Dedifferentiated amniotic fluid mesenchymal stem cell (primary cell): ENCODE measurements at regions not wholly inside any gene's neighbourhood (a gene's known extent, or its start where the extent isn't known, plus 50 kb on each side); places are given as distances from the start of the nearest gene placed in this dataset.

Experiments
- DNase-seq: peaks from one replicate; pipeline ENCODE4 v3.0.0-alpha.2; 2016; ENCODE audit errors: extremely low spot score

DNA sequence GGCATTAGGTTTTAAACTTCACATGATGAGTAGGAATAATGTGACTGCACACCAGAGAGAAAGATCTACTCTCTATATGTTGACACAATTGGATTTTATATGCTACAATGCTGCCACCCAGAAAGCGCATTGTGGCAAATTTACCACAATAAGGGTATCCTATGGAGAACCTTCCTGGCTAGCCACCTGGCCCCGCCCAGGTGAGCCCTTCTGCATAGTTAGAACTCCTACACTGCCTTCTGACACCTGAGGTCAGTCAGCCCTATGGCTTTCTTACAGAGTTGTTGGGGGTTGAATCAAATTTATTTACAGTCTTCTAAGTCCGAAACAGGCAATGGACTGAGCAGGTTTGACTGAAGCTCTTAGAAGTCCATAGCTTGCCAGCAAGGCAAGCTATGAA, 153.8 kb upstream of the S100G start:
- DNase-seq: no peak

DNA sequence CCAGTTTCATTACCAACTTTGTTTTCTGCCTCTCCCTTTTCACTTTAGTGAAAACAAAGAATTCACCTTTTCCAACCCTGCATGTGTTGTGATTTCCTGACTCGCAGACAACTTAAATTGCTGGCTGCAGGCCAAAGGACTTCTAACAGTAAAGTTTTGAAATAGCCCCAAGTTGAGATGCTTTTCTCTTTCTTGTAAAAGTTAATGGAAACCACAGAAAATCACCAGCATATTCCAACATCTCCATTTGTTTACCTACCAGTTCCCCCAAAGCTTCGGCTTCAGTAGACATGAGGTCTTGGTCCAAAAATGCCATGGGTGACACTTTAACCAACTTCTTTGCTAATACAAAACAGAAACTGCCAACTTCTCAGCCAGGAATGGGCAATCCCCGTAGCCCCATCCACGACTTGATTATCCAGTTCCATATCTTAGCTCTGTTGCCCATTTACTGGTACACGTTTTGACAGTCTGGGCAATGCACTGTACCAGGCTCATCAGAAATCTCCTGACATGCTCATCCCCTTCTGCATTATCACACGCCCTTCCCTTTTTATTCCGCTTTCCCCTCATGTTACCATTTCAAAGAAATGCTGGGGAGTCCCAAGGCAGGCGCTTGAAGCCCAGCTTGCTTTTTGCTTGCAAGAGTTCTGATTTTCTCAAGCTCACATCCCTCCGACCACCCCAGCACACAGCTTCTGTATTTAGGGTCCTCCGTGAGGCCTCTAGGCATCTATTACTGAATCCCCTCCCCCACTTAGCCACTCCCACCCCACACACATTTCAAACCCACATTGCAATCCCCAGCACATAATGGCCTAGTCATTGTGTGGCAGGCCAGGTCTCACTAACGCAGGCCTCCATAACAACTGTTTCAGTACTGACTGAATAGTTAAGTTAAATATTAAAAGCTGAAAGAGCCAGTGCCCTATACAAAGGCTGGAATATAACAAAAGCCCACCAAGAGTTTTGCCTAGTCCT, 137.9 kb upstream of the S100G start:
- no peak for DNase-seq

DNA sequence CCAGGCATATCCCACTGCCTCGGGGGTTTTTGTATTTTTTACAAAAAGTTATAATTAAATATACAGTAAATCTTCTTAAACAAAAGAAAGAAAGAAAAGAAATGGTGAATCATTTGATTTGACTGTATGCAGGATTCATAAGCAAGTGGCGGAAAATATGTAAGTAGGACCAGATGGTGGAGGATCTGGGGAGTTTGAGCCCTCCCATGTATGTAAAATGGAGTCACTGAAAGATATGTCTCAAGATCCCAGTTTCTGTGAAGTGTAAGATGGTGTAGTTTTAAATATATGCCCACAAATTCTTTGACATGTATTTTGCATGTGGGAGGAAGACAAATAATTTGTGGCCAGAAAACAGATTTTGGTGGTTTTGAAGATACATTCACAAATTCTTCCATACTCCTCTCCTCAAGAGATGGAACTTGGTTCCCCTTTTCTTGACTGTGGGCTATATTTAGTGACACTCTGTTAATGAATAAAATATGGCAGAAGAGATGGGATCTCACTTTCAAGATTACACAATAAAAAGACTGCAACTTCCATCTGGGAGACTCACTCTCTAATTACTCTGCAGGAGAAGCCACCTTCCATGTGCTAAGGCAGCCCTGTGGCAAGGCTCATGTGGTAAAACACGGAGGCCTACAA, 133.6 kb upstream of the S100G start:
- no peak for DNase-seq

DNA sequence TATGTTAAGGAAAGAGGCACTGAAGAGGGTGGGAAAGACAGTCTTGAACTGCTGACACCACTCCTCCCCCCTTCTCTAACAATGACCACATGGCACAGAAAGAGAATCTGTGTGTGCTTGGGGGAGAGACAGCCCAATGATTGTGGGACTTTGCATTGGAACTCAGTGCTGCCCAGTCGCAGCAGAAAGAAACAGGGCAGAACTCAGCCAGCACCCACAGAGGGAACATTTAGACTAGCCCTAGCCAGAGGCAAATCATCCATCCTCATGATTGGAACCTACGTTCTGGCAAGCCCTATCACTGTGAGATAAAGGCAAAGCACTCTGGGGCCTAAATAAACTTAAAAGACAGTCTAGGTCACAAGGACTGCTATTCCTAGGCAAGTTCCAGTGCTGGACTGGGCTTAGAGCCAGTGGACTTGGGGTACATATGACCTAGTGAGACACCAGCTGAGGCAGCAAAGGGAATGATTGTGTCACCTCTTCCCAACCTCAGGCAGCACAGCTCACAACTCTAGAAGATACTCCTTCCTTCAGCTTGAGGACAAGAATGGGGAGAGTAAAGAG, 132.8 kb upstream of the S100G start:
- DNase-seq: no peak

DNA sequence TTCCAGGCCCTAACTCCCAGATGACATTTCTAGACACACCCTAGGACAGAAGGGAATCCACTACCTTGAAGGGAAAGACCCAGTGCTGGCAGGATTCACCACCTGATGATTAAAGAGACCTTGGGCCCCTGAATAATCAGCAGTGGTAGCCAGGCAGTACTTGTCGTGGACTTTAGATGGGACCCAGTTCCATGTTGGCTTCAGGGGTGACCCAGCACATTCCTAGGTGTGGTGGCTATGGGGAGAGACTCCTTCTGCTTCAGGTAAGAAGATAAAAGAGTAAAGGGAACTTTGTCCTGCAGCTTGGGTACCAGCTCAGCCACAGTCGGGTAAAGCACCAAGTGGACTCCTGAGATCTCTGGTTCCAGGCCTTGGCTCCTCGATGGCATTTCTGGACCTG, 131.8 kb upstream of the S100G start:
- DNase-seq: no peak

DNA sequence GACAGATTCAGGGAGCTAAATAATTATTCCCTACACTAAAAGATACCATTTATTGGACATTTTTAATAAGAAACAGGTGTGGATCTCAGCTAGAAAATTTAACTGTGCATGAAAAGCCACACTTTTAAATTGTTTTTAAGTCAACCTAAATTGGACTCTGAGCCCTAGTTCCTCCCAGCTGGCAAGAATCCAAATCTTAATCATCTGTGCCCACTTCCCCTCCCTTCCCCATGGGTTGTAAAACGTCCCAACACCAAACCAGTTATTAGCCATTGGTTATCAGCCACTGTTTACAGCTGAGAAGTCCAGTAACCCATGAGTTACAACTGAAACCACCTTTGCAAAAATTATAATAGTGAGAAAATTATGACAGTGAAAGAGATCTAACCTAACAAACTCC, 125.6 kb upstream of the S100G start:
- no peak for DNase-seq

DNA sequence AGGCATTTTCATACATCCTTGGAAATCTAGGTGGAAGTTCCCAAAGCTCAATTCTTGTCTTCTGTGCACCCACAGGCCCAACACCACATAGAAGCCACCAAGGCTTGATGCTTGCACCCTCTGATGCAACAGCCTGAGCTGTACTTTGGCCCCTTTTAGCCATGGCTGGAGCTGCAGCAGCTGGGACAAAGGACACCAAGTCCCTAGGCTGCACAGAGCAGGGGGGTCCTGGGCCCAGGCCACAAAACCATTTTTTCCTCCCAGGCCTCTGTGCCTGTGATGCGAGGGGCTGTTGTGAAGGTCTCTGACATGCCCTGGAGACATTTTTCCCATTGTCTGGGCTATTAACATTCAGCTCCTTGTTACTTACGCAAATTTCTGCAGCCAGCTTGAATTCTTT, 124.0 kb upstream of the S100G start:
- DNase-seq: no peak

DNA sequence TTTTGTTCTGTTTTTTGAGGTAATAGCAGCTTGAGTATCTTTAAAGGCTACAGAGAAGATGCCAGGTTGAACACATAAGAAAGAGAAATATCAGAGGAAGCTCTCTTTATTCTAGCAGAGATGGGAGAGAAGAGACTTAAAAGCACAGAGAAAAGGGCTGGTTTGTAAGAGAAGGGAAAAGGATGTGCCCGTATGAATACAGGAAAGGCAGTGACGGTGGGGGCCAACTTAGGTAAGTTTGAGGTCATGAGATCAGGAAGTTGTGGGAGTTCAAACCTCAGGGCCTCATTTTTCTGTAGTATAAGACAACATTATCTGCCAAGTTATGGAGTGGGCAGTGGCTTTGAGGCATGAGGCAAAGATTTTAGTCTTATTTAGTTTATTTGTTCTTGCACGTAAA, 121.3 kb upstream of the S100G start:
- no peak for DNase-seq
